MCF 10A (cell line): ENCODE measurements at regions not wholly inside any gene's neighbourhood (a gene's known extent, or its start where the extent isn't known, plus 50 kb on each side); places are given as distances from the start of the nearest gene placed in this dataset.
A peak's percentile ranks its signal among the peaks of the same experiment; 100 is the strongest.

ENCODE experiments used
- BruUV-seq: library from RNA; stranded (reverse); fragments of 400-500 nt; replicated peaks from 2 replicates; lab custom pipeline; 2021; lab: Mats Ljungman, UMichigan
- CTCF ChIA-PET: fragments of 300-600 bp; sonication (Branson Sonifier 250); formaldehyde crosslinking; extraction: SDS; loops from one replicate; lab custom pipeline; 2021; ENCODE audit warnings: antibody characterized with exemption, inconsistent platforms; lab: Yijun Ruan, JAX
- POLR2A ChIA-PET: fragments of 300-600, 350-650 bp; sonication (Branson Sonifier 250); formaldehyde crosslinking; extraction: SDS; loops from one replicate; lab custom pipeline; 2020; ENCODE audit warnings: antibody characterized with exemption, inconsistent platforms; lab: Yijun Ruan, JAX
- DNase-seq: peaks from one replicate; pipeline ENCODE4 v3.0.0-alpha.2; 2018; ENCODE audit not compliant: unreplicated experiment
- H3K27ac Mint-ChIP-seq: one replicate; pipeline ENCODE4 v1.8.0; 2022; ENCODE audit warnings: mild to moderate bottlenecking, low read depth, mixed read lengths; ENCODE audit not compliant: unreplicated experiment
- H3K27me3 Mint-ChIP-seq: one replicate; pipeline ENCODE4 v1.8.0; 2022; ENCODE audit warnings: mixed read lengths; ENCODE audit not compliant: insufficient read depth, unreplicated experiment
- H3K36me3 Mint-ChIP-seq: one replicate; pipeline ENCODE4 v1.8.0; 2022; ENCODE audit warnings: mild to moderate bottlenecking, moderate library complexity, mixed read lengths; ENCODE audit not compliant: insufficient read depth, unreplicated experiment
- H3K4me1 Mint-ChIP-seq: one replicate; pipeline ENCODE4 v1.8.0; 2022; ENCODE audit warnings: mixed read lengths; ENCODE audit not compliant: insufficient read depth, unreplicated experiment
- H3K4me3 Mint-ChIP-seq: one replicate; pipeline ENCODE4 v1.8.0; 2022; ENCODE audit warnings: mild to moderate bottlenecking, moderate library complexity, mixed read lengths; ENCODE audit not compliant: unreplicated experiment
- H3K9me3 Mint-ChIP-seq: one replicate; pipeline ENCODE4 v1.8.0; 2022; ENCODE audit warnings: mixed read lengths; ENCODE audit not compliant: unreplicated experiment
- CTCF ChIP-seq: fragments of 200-600 bp; IDR thresholded peaks from one replicate; pipeline ENCODE4 v1.8.0; 2022; ENCODE audit warnings: antibody characterized with exemption, mild to moderate bottlenecking; ENCODE audit not compliant: unreplicated experiment
- intact Hi-C: fragments of 100-400 bp; cut with micrococcal nuclease; formaldehyde crosslinking; loops from 2 replicates; pipeline ENCODE4 v1.14.1; 2022

GRCh38 chr1:209086486-209087192 is 496.9 kb upstream of the CAMK1G start:
- BruUV-seq = no TSS peak
- no peak overlapping the region for H3K27ac Mint-ChIP-seq
- no peaks in the 10 kb centered on the region for H3K27me3 Mint-ChIP-seq

GRCh38 chr1:209094384-209094783 is 489.1 kb upstream of the CAMK1G start:
- ChIA-PET POLR2A (no interaction called here), CTCF (interaction anchor here (0.6 to 1.4 kb wide), 3 partner anchors 154 to 478 kb away, joined by 3 to 8 read pairs (median 4); no protein-coding TSS in a partner anchor)

More at GRCh38 chr1:209086486-209087192, 496.9 kb upstream of the CAMK1G start:
- ChIA-PET CTCF (interaction anchor here (1.0 kb wide), 1 partner anchor 17 kb away, joined by 3 read pairs; no protein-coding TSS in a partner anchor), POLR2A (interaction anchor here (0.9 kb wide), 1 partner anchor 11 kb away, joined by 3 read pairs; no protein-coding TSS in a partner anchor)
- peaks cover 8% of the 10 kb centered on the region for H3K9me3 Mint-ChIP-seq
- peaks cover under 1% of the 10 kb centered on the region for H3K4me1 Mint-ChIP-seq
- H3K36me3 Mint-ChIP-seq = no peaks in the 10 kb centered on the region
- no peak for TF ChIP-seq CTCF
- H3K4me3 Mint-ChIP-seq = no peak overlapping the region
- DNase-seq = no peak
- intact Hi-C loops = no loop called here

GRCh38 chr1:209095627-209096595 is 487.6 kb upstream of the CAMK1G start:
- Mint-ChIP-seq H3K4me1 (peaks cover 21% of the 10 kb centered on the region), H3K36me3 (no peaks in the 10 kb centered on the region), H3K27ac (no peak overlapping the region), H3K9me3 (no peaks in the 10 kb centered on the region), H3K27me3 (no peaks in the 10 kb centered on the region), H3K4me3 (no peak overlapping the region)
- DNase-seq = peak; percentile 92
- TF ChIP-seq CTCF = no peak
- ChIA-PET POLR2A (interaction anchor here (0.6 to 1.0 kb wide), 3 partner anchors 69 to 338 kb away, joined by 3 to 4 read pairs (median 3); no protein-coding TSS in a partner anchor), CTCF (interaction anchor here (0.7 to 1.5 kb wide), 3 partner anchors 108 to 443 kb away, joined by 3 to 6 read pairs (median 4); no protein-coding TSS in a partner anchor)
- no TSS peak for BruUV-seq
- intact Hi-C loops = loop anchor here (2.0 kb wide), 1 partner anchor 57 kb away; no protein-coding TSS in a partner anchor

More at GRCh38 chr1:209094384-209094783, 489.1 kb upstream of the CAMK1G start:
- intact Hi-C loops = no loop called here
- H3K4me1 Mint-ChIP-seq = peaks cover 21% of the 10 kb centered on the region
- no peaks in the 10 kb centered on the region for H3K27me3 Mint-ChIP-seq
- peaks cover 6% of the 10 kb centered on the region for H3K9me3 Mint-ChIP-seq
- peak; percentile 9 for TF ChIP-seq CTCF
- no peak overlapping the region for H3K4me3 Mint-ChIP-seq
- no peak overlapping the region for H3K27ac Mint-ChIP-seq
- no TSS peak for BruUV-seq
- DNase-seq = no peak
- H3K36me3 Mint-ChIP-seq = no peaks in the 10 kb centered on the region
